ENCODE measurements at regions not wholly inside any gene's neighbourhood (a gene's known extent, or its start where the extent isn't known, plus 50 kb on each side); places are given as distances from the start of the nearest gene placed in this dataset.
A peak's percentile ranks its signal among the peaks of the same experiment; 100 is the strongest.

DNA sequence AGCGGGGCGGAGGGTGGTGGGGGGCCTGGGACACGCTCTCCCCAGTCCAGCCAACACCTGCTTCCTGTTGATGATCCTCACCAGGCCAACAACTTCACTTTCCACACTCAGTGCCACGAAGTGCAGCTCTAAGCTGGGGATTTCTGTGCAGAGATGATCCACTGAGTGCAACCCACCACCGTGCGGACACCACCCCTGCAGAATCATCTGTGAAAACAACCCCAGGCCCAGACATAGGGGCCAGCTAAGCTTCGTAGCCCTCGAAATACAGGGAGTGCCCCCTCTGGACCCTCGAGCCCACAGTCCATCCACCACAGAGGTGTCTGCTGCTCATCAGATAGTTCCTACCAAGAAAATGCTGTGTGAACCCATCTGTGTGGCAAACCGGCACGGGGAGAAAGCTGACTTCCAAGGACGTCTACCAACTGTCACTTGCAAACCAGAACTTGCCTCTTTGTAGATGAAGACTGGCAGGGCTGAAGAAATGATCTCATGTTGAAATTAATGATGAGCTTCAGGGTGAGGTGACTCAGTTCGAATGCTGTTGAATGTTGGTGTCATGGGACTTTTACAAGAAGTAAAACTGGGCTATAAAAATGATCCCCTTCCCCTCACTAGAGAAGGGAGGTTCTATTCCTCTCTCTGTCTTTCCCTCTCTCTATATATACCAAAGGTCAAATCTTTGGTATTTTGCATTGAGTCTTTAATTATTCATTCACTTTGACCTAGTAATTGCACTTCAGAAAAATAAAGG lies 73.4 kb downstream of the MYEOV start (continued):
- TF ChIP-seq RBAK (tag by site-specific recombination; IDR thresholded peaks at IDR 0.05) (no peak), ZBTB1 (tag by site-specific recombination; IDR thresholded peaks at IDR 0.05) (no peak), MYNN (tag by site-specific recombination; IDR thresholded peaks at IDR 0.05; ENCODE audit: borderline replicate concordance) (no peak), ZNF341 (tag by site-specific recombination; IDR thresholded peaks at IDR 0.05; ENCODE audit: low read depth) (no peak), ZNF830 (tag by site-specific recombination; IDR thresholded peaks at IDR 0.05; ENCODE audit: low read depth) (no peak), ZNF596 (tag by site-specific recombination; IDR thresholded peaks at IDR 0.05) (no peak), ZFP3 (tag by site-specific recombination; IDR thresholded peaks at IDR 0.05; ENCODE audit: low read depth) (no peak), ZNF169 (tag by site-specific recombination; IDR thresholded peaks at IDR 0.05) (no peak)
- TF ChIP-seq, protein P1, sequence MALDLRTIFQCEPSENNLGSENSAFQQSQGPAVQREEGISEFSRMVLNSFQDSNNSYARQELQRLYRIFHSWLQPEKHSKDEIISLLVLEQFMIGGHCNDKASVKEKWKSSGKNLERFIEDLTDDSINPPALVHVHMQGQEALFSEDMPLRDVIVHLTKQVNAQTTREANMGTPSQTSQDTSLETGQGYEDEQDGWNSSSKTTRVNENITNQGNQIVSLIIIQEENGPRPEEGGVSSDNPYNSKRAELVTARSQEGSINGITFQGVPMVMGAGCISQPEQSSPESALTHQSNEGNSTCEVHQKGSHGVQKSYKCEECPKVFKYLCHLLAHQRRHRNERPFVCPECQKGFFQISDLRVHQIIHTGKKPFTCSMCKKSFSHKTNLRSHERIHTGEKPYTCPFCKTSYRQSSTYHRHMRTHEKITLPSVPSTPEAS (tag by site-specific recombination; IDR thresholded peaks at IDR 0.05): no peak

DNA sequence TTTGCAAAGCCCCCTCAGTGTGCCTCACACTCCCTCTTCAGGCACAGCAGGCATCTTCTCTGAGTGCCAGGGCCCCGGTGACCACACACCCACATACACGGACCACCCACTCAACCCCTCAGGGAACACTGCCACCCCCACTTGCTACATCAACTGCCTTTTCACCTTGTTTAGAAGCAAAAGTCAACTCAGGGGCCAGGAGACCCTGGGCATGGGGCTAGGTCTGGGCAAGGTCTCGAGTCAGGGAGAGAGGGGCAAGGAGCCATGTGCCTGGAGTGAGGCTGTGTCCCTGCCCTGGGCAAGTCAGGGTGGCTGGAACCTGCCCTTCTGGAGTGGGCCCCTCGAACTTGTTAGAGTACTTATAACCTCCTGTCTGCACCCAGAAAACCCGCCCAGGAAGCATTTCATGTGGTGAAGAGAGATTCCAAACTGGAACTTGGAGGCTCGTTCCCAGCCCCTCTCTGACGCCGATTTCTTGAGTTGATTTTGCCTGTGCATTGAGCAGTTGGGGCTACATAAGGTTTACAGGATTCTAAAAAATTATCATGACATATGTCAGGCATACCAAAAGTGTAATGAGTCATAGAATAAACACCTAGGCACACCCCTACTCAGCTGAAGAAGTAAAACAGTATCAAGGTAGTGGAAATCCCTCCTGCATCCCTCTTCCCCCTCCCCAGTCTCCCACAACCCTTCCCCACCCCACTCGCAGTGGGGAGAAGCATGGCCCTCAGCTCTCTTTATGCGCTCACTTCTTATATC lies 74.3 kb downstream of the MYEOV start:
- ChIA-PET POLR2A (no interaction called here), CTCF (interaction anchor here (0.8 kb wide), 1 partner anchor 20 kb away, joined by 3 read pairs; no protein-coding TSS in a partner anchor)
- TF ChIP-seq ZFHX2 (tag by site-specific recombination; conservative IDR thresholded peaks at IDR 0.05) (peak; percentile 74), ZNF549 (tag by site-specific recombination; IDR thresholded peaks at IDR 0.05) (no peak), EGR2 (tag by site-specific recombination; IDR thresholded peaks at IDR 0.05; ENCODE audit: low read depth) (peak; percentile 45; the same call in 1 of the 2 replicates), ZNF658 (tag by site-specific recombination; IDR thresholded peaks at IDR 0.05) (no peak)
- TF ChIP-seq, protein P2, sequence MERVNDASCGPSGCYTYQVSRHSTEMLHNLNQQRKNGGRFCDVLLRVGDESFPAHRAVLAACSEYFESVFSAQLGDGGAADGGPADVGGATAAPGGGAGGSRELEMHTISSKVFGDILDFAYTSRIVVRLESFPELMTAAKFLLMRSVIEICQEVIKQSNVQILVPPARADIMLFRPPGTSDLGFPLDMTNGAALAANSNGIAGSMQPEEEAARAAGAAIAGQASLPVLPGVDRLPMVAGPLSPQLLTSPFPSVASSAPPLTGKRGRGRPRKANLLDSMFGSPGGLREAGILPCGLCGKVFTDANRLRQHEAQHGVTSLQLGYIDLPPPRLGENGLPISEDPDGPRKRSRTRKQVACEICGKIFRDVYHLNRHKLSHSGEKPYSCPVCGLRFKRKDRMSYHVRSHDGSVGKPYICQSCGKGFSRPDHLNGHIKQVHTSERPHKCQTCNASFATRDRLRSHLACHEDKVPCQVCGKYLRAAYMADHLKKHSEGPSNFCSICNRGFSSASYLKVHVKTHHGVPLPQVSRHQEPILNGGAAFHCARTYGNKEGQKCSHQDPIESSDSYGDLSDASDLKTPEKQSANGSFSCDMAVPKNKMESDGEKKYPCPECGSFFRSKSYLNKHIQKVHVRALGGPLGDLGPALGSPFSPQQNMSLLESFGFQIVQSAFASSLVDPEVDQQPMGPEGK (tag by site-specific recombination; IDR thresholded peaks at IDR 0.05): no peak
- Histone ChIP-seq H3K4me1 (ENCODE audit: control insufficient read depth, insufficient read depth, low read length) (no peaks in the 10 kb centered on the region), H3K9me3 (ENCODE audit: control insufficient read depth, insufficient read depth, low read depth, low read length) (no peaks in the 10 kb centered on the region), H3K36me3 (ENCODE audit: control insufficient read depth in 2 of 2, insufficient read depth in 1 of 2, low read length in 2 of 2) (no peaks in the 10 kb centered on the region), H3K27ac (ENCODE audit: extremely low read depth, low read depth, low read length) (no peak overlapping the region), H3K4me3 (ENCODE audit: low read depth, low read length) (no peak overlapping the region)

DNA sequence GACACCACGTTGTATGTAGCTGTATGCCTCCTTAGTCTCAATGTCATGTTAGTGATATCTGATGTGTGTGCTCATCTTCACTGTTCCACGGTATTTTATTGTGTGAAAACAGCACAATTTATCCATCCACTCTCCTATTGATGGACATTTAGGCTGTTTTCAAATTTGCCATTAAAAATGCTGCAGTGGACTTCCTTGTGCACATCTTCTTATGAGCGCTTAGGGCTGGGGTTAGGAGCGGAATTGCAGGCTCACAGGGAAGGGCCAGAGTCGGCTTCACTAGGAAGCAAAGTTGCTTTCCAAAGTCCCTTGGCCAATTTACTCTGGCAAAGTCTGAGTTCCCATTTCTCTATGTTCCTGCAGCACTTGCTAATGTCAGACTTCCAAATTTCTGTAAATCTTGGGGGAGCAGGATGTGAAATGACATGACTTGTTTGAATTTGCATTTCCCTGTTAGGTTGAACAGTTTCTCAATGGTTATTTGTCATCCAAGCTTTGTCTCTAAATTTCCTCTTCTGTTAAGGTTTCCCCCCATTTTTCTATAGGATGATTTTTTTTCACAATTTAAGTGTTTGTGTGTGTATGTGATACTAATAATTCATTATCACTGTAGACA lies 75.4 kb downstream of the MYEOV start:
- H3K9me3 ChIP-seq (ENCODE audit: control insufficient read depth, insufficient read depth, low read depth, low read length): no peaks in the 10 kb centered on the region
- no peak overlapping the region for H3K27ac ChIP-seq (ENCODE audit: extremely low read depth, low read depth, low read length)
- POLR2A ChIA-PET: interaction anchor here (0.6 kb wide), 1 partner anchor 41 kb away, joined by 5 read pairs; no protein-coding TSS in a partner anchor
- TF ChIP-seq SETDB1 (IDR thresholded peaks at IDR 0.05; ENCODE audit: insufficient read length, low read length): peak; percentile 66
- peak; percentile 99 for TF ChIP-seq ZNF140 (tag by site-specific recombination; IDR thresholded peaks at IDR 0.05)
- no peak for TF ChIP-seq ZNF311 (tag by site-specific recombination; IDR thresholded peaks at IDR 0.05; ENCODE audit: borderline replicate concordance)
- H3K4me1 ChIP-seq (ENCODE audit: control insufficient read depth, insufficient read depth, low read length): no peaks in the 10 kb centered on the region
- no peak overlapping the region for H3K4me3 ChIP-seq (ENCODE audit: low read depth, low read length)
- no peaks in the 10 kb centered on the region for H3K36me3 ChIP-seq (ENCODE audit: control insufficient read depth in 2 of 2, insufficient read depth in 1 of 2, low read length in 2 of 2)
- CTCF ChIA-PET: no interaction called here

Data from HEK293 (cell line).